ENCODE measurements at regions not wholly inside any gene's neighbourhood (a gene's known extent, or its start where the extent isn't known, plus 50 kb on each side); places are given as distances from the start of the nearest gene placed in this dataset.

DNA sequence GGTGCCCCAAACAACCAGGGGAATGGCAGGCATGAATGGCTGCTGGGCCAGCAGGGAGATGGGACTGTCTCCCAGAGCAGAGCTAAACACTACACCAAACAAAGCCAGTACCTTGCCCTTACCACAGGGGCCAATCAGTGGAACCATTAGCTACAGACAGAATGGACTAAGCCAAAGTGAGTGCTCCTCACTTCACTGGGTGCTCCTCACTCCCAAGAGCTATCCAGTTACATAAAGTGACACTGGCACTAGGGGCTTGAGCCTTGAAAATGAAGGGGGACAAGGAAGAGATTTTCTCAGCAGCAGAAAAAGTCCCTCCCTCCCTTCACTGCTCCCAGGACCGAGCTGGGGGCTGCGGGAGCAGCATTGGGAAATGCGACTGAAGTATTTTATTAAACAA is 110.9 kb upstream of the SHB start:
- H3K4me3 ChIP-seq (replicated peaks in 1 of 2; ENCODE audit: low read depth in 2 of 2, low read length in 2 of 2) = no peak overlapping the region
- TF ChIP-seq, protein P1, sequence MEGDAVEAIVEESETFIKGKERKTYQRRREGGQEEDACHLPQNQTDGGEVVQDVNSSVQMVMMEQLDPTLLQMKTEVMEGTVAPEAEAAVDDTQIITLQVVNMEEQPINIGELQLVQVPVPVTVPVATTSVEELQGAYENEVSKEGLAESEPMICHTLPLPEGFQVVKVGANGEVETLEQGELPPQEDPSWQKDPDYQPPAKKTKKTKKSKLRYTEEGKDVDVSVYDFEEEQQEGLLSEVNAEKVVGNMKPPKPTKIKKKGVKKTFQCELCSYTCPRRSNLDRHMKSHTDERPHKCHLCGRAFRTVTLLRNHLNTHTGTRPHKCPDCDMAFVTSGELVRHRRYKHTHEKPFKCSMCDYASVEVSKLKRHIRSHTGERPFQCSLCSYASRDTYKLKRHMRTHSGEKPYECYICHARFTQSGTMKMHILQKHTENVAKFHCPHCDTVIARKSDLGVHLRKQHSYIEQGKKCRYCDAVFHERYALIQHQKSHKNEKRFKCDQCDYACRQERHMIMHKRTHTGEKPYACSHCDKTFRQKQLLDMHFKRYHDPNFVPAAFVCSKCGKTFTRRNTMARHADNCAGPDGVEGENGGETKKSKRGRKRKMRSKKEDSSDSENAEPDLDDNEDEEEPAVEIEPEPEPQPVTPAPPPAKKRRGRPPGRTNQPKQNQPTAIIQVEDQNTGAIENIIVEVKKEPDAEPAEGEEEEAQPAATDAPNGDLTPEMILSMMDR (IDR thresholded peaks at IDR 0.05; ENCODE audit: low read depth, low read length) = no peak
- no peak for DNase-seq (ENCODE audit: low read depth in 2 of 2)

DNA sequence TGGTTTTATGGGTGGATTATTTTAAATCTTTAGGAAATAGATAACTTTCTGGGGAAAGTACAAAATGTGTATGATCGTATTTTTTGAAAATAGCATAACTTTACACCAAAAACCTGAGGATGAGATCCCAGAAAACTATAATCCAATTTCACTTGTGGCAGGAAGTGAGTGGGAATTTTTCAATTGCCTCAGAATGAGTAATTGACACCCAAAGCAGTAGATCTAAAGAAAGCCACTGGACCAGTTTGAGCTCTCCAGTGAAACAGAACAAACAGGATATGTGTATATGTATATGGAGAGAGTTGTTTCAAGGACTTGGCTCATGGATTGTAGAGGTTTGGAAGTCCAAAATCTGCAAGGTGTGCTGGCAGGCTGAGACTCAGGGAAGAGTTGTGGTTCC is 109.2 kb upstream of the SHB start:
- H3K4me3 ChIP-seq (replicated peaks in 1 of 2; ENCODE audit: low read depth in 2 of 2, low read length in 2 of 2) = no peak overlapping the region
- no peak for DNase-seq (ENCODE audit: low read depth in 2 of 2)
- TF ChIP-seq, protein P1 (IDR thresholded peaks at IDR 0.05; ENCODE audit: low read depth, low read length) = no peak

DNA sequence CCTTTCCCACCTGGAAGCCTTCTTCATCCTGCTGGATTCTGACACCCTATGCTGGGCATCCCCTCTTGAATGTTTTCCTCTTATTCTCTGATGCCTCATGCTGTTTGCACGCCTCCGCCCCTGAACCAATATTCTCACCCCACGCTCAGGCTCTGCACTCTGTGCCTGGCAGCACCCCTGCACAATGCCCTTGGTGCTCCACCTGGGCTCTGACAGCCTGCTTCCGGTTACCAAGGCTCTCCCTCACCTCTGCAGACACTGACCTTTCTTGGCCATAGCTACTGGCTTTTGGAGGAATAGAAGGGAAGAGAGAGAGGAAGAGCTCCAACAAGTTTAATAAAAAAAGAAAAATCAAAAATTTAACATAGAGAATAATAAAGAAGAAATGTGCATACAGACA is 108.7 kb upstream of the SHB start:
- no peak overlapping the region for H3K4me3 ChIP-seq (replicated peaks in 1 of 2; ENCODE audit: low read depth in 2 of 2, low read length in 2 of 2)
- TF ChIP-seq, protein P1 (IDR thresholded peaks at IDR 0.05; ENCODE audit: low read depth, low read length) = no peak
- DNase-seq (ENCODE audit: low read depth in 2 of 2) = no peak

DNA sequence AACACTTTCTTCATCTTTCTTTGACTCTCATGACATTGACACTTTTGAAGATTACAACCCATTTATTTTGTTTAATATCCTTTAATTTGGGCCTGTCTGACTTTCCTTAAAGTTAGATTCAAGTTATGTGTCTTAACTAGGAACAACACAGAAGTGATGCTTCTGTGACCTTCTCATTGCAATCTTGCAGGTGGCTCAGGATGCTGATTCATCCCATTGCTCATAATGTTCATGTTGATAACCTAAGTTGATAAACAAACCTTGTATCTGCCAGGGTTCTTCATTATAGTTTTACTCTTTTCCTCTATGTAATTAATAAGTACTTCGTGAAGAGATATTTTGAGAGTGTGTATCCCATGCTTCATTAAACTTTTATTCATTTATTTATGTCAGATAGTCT is 107.2 kb upstream of the SHB start:
- TF ChIP-seq, protein P1 (IDR thresholded peaks at IDR 0.05; ENCODE audit: low read depth, low read length) = no peak
- DNase-seq (ENCODE audit: low read depth in 2 of 2) = no peak
- H3K4me3 ChIP-seq (replicated peaks in 1 of 2; ENCODE audit: low read depth in 2 of 2, low read length in 2 of 2) = no peak overlapping the region

DNA sequence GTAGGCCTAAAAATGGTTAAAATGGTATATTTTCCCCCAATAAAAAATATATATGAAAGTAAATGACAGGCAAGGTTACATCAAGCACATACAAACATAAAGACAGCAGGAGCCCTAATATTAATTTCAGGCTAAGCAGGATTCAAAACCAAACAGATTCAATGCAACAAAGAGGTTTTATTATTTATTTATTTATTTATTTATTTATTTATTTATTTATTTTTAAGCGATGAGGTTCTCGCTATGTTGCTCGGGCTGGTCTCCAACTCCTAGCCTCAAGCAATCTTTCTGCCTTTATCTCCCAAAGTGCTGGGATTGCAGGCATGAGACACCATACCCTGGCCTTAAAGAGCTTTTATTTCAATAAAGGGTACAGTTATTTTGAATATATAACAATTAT is 106.4 kb upstream of the SHB start:
- no peak overlapping the region for H3K4me3 ChIP-seq (replicated peaks in 1 of 2; ENCODE audit: low read depth in 2 of 2, low read length in 2 of 2)
- TF ChIP-seq, protein P1 (IDR thresholded peaks at IDR 0.05; ENCODE audit: low read depth, low read length) = no peak
- no peak for DNase-seq (ENCODE audit: low read depth in 2 of 2)

DNA sequence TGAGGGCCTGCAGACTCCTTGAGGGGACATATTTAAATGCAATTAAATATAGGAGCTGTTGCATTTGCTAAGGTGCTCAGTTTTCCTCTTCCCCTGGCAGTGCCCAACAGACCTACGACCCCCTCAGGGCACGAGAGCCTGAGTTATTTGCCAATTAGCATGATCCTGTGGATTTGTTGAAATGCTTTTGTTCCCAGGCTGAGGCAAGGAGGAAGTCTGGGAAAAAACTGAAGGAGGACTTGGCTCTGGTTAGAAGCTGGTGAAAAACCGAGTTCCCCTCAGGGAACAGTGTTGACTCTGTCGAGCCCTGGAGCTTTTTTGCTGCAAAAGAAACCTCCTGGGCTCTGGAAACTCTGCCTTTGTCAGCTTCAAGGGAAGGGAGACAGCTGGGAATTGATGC is 103.6 kb upstream of the SHB start:
- TF ChIP-seq, protein P1 (IDR thresholded peaks at IDR 0.05; ENCODE audit: low read depth, low read length) = no peak
- no peak for DNase-seq (ENCODE audit: low read depth in 2 of 2)
- H3K4me3 ChIP-seq (replicated peaks in 1 of 2; ENCODE audit: low read depth in 2 of 2, low read length in 2 of 2) = no peak overlapping the region

DNA sequence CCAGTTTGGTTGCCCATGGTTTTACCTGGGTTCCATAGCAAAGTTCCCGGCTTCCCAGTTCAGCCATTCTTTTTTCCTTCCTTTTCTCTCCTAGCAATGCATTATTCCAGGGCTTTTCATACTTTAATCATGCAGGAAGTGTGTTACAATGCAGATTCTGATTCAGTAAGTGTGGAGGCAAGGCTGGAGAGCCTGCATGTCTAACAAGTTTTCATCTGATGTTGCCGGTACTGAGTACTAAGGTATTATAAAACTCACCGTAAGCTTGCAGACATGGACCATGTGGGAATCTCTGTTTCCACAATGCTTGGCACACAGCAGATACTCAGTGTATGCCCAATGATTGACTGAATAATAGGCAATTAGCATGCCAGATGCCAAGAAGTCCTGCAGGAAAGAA is 102.9 kb upstream of the SHB start:
- TF ChIP-seq, protein P1 (IDR thresholded peaks at IDR 0.05; ENCODE audit: low read depth, low read length) = no peak
- H3K4me3 ChIP-seq (replicated peaks in 1 of 2; ENCODE audit: low read depth in 2 of 2, low read length in 2 of 2) = no peak overlapping the region
- DNase-seq (ENCODE audit: low read depth in 2 of 2) = no peak

All from cardiac fibroblast (primary cell).